HS-5 (cell line): ENCODE measurements at regions not wholly inside any gene's neighbourhood (a gene's known extent, or its start where the extent isn't known, plus 50 kb on each side); places are given as distances from the start of the nearest gene placed in this dataset.
A peak's percentile ranks its signal among the peaks of the same experiment; 100 is the strongest.
"Not testable (repeated sequence)": the region's sequence is repeated elsewhere in the genome, so short reads cannot be mapped to it uniquely, and the experiment has no call there.

Experiments used
- DNase-seq: peaks from one replicate; pipeline ENCODE4 v3.0.0-alpha.2; 2012; ENCODE audit warnings: low read depth

DNA sequence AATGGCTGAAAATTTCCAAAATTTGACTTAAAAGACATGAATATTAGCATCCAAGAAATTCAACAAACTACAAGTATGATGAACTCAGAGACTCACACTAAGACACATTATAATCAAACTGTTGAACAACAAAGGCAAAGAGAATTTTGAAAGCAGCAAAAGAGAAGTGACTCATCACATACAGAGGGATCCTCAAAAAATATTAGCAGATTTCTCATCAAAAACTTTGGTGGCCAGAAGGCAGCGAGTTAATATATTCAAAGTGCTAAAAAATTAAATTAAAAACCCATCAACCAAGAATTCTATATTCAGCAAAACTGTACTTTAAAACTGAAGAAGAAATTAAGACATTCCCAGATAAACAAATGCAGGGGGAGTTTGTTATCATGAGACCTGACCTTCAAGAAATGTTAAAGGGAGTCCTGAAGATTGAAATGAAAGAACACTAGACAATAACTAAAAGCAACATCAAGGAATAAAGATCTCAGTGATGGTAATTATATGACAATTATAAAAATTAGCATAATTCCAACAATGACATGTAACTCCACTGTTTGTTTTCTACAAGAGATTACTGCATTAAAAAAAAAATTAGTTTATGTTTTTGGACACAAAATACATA lies 150.0 kb downstream of the RNASET2 start:
- DNase-seq: no peak

DNA sequence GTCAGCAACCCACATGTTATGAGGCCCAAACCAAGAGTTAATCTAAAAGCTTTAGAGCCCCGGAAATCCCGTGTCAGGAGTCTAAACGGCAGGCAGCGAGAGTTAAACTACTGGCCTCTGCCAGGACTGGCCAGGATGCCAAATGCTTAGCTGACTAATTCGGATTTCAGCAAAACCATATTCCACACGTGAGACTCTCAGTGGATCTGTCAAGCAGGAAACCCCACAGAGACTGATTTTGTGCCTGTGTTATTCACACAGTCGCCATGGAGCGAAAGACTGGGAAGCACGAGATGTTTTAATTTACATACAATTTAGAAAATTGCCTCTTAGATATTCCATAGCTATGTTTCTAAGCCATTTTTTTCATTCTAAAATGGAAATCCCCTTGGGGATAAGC lies 152.9 kb downstream of the RNASET2 start:
- DNase-seq: no peak

DNA sequence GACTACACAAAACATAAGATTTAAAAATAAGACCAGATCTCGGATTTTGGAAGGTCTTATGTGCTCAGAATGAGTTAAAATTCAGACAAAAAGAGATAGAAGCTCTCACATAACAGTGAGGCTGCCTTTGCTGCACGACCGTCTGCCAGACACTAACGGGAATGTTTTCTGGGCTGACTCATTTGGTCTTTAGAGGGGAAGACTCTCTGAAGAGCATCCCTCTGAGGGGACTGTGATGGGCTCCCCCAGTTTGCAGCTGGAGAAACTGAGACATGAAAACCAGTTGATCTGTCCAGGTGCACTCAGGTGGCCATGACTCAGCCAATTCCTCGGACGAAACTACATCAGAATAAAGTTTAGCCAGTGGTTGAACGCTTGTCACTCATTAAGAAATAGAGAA lies 153.9 kb downstream of the RNASET2 start:
- no peak for DNase-seq

DNA sequence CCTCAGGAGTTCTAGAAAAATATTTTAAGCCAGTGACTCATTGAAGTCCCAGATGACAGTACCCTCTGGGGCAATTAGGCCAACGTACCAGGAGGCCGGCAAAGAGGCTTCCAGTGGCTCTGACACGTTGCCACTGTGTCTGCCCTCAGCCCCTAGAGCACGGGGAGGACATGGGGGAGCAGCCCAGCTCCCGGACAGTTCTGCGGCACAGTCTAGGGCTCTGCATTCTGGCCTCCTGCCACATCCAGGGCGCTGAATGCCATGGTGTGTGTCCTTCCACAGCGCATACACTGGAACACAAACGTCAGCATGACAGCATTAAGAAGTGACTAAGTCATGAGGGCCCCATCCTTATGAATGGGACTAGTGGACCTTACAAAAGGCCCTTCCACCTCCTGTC lies 156.2 kb downstream of the RNASET2 start:
- no peak for DNase-seq

DNA sequence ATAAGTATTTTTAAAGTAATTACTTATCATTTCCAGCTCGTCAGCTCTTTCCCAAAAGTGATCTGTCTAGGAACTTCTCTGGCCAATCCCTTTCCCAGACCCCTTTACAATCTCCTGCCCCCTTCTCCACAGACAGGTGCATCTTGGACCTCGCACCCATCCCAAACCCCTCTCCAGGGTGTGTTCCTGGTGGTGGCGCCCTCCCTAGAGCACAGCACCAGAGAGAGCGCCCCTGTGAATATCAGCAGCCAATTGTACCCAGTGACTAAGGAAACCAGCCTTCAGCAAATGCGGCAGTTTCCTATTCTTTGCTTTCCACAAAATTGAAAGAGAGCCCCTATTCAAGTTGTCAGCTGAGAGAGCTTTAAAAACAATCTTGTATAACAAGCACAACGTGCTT lies 157.7 kb downstream of the RNASET2 start:
- DNase-seq: no peak

DNA sequence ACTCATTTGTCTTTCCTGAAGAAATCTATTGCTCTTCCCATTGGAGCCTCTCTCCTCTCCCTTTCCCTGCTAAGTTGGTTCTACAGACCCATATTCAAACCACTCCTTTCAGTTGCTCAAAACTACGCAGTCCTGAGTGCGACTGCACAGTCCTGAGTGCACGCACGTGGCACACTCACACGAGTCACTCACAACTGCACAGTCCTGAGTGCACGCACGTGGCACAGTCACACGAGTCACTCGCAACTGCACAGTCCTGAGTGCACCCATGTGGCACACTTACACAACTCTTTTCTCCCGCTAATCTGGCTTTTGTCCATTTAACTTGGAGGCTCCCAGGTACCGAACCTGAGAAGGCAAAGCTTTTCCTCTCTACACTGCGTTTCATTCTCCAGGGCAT lies 159.7 kb downstream of the RNASET2 start:
- DNase-seq: no peak

DNA sequence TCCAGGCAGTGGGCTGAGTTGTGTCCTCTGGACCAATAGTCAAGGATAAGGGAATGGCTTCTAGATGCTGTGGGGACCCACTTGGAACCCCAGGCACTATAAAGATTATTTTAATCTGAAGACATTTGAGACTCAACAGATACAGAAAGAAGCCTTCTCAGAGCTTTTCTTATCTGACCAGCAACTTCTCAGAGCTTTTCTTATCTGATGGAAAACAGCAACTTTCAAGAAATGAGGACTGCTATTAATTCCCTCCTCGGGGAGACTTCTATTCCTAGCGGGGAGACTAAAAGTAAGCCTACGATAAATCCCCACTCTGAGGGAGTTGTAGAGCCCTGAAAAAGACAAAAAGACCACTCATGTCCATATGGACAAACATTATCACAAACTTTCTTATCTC lies 160.5 kb downstream of the RNASET2 start:
- no peak for DNase-seq

DNA sequence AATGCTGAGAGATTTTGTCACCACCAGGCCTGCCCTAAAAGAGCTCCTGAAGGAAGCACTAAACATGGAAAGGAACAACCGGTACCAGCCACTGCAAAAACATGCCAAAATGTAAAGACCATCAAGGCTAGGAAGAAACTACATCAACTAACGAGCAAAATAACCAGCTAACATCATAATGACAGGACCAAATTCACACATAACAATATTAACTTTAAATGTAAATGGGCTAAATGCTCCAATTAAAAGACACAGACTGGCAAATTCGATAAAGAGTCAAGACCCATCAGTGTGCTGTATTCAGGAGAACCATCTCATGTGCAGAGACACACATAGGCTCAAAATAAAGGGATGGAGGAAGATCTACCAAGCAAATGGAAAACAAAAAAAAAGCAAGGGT lies 163.8 kb upstream of the RPS6KA2 start:
- not testable (repeated sequence) for DNase-seq

DNA sequence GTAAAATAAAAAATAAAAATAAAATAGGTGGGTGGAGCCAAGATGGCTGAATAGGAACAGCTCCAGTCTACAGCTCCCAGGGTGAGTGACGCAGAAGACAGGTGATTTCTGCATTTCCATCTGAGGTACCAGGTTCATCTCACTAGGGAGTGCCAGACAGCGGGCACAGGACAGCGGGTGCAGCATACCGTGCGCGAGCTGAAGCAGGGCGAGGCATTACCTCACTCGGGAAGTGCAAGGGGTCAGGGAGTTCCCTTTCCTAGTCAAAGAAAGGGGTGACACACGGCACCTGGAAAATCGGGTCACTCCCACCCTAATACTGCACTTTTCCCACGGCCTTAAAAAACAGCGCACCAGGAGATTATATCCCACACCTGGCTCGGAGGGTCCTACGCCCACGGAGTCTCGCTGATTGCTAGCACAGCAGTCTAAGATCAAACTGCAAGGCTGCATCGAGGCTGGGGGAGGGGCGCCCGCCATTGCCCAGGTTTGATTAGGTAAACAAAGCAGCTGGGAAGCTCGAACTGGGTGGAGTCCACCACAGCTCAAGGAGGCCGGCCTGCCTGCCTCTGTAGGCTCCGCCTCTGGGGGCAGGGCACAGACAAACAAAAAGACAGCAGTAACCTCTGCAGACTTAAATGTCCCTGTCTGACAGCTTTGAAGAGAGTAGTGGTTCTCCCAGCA lies 161.9 kb upstream of the RPS6KA2 start:
- not testable (repeated sequence) for DNase-seq

DNA sequence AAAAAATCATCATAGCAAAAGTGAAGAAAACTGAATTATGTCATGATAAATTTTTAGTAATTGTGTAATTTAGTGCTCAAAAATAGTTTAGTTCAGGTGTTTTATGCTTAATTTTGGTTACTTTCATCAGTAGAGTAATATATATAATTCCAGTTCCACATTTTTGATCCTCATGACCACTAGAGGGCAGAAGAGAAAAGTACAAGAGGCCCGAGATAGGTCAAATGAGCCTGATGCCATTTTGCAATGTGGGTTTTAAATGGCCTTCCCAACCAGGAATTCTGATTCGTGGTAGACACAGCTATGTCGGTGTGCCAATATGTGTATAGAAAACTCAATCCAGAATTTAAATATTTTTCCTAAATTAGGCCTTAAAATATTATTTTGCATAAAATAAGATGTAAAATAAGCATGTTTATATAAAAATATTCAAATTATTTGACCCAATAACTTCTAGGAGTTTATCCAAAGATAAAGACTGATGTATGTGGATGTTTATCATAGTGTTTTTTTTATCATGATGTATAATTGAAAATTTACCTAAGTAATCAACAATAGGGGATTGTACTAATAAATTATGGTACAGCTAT lies 159.7 kb upstream of the RPS6KA2 start:
- peak; percentile 28 for DNase-seq

DNA sequence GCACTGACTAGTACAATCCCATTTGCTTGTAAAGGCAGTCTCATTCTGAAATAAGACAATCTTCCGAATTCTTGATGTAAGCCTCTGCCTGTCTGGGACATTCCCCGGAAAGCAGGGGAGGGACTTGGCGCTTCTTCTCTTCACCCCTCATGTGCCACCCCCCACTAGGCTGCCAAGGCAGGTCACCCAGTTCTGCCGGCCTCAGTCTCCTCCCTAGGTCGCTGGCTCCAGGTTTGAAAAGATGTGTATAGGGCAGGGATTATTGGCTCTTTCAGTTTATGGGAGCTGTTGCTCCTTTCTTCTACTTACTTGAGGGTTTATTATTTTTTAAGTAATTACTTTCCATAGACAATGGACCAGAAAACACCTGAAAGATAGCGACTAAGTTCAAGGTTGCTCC lies 158.1 kb upstream of the RPS6KA2 start:
- no peak for DNase-seq

DNA sequence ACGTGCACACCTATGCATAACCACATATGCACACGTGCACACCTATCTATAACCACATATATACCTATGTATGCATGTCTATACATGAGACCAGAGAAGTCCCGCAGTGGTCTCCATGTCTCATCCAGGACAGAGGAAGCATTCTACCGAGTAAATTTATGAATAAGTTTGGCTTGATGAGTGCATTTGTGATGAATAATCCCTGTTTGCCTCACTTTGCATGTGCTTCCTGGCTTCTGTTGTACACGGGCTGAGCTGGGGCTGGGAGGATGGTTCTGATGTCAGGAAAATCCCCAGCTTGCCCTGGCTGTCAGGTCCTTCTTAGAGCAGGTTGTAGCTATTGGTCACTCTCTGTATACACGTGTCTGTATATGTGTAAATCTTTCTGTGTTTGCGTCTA lies 157.6 kb upstream of the RPS6KA2 start:
- DNase-seq: no peak

DNA sequence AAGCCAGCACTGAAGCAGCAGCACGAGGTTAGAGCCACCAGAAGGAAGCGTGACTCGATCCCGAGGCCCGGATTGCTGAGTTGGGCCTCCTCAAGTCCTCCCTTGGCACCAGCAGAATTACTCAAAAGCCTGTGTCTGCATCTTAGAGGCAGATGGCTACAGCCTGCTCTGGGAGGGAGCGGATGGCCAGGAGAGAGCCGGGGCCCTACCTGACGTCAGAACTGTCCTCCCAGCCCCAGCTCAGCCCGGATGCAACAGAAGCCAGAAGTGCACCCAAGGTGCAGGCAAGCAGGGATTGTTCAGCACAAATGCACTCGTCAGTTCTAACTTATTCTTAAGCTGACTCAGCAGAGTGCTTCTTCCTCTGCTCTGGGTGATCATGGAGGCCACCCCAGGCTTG lies 155.5 kb upstream of the RPS6KA2 start:
- no peak for DNase-seq

DNA sequence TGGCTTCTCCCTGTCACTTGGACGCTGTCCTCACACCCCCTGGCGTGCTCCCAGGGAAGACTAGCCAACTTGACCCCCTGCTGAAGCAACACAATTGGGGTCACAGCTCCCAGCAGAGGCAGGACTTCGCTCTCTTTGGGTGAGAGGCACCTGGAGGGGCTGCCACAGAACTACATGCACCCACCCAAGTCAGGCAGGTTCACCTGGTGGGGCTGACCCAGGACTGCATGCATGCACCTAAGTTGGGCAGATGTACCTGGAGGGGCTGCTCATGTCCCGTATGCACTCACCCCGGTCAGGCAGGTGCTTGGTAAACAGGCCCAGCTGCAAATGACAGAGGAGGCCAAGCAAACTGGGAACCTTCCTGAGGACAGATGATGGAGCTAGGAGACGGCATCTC lies 154.3 kb upstream of the RPS6KA2 start:
- no peak for DNase-seq

DNA sequence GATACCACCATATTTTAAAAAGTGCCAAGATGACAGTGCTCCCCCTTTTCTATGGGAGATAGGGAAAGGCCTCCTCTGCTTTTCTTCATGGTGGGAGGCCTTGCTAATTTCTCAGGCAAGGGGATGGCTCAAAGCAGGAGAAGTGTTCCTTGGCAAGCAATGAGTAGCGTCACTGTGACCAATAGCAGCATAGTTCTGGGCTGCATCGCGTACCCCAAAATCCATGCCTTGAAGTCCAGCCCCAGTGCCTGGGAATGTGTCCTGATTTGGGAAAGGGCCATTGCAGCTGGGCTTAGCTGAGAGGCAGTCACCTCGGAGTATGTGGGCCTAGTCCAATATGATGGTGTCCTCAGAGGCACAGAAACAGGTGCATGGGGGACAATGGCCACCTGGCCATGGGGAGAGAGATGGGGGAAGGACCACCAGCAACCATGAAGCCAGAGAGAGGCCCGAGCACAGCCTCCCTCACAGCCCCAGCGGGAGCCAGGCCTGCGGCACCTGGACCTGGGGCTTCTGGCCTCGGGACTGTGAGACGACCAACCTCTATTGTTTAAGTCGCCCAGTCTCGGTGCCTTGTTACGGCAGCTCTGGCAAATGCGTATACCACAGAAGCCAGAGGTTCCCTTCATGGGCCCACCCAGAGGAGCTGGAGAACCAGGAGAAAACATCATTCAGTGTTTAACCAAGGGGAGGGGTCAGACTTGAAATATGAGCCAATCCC lies 153.1 kb upstream of the RPS6KA2 start:
- DNase-seq: no peak

DNA sequence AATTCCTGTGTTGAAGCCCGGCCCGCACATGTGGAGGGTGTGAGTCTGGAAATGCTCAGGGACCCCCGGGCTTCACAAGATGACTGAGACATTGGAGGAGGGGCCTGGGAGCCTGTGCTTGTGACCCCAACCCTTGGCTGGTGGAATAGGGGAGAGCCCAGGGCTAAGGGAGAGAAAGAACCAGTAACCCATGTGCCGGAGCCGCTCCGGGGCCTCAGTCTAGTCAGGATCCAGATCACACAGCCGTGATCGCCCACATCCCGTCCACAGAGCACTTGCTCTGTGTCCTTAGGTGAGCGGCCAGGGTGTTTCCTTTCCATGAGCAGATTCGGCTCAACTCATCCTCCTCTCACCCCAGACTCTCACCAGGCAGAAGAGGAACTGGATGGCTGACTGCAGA lies 152.3 kb upstream of the RPS6KA2 start:
- no peak for DNase-seq

DNA sequence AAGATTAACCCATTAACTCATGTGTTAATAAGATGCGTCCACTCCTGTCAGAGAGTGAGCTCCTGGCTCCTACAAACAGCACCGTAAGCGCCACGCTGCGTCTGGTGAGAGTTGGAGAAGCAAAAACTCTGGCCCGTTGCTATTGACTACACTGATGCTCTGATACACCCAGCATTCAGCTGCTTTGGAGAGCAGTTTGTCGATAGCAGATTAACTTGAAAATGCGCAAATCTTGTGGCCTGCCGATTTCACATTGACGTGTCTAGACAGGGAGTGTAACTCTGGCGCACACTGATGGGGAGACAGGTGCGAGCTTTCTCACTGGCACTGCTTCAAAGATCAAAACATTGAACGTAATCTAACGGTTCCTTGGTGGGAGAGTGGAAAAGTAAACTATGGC lies 151.7 kb upstream of the RPS6KA2 start:
- DNase-seq: no peak

DNA sequence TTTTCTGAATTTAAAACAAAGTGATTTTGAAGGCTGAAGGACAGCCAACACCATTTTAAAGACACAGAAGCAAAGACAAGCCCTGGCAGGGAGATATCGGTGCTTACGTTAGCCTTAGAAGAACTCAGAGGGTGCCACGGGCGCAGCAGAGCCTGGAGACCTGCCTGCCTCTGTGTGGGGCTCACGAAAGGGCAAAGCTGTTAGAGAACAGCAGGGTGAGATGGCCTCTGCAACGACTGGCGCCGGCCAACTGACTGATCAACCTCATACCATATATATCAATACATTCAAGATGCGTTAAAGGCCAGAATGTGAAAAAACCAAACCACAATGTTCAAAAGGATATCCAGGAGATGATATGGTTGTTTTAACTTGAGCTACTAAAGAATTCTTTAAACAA lies 151.0 kb upstream of the RPS6KA2 start:
- no peak for DNase-seq

DNA sequence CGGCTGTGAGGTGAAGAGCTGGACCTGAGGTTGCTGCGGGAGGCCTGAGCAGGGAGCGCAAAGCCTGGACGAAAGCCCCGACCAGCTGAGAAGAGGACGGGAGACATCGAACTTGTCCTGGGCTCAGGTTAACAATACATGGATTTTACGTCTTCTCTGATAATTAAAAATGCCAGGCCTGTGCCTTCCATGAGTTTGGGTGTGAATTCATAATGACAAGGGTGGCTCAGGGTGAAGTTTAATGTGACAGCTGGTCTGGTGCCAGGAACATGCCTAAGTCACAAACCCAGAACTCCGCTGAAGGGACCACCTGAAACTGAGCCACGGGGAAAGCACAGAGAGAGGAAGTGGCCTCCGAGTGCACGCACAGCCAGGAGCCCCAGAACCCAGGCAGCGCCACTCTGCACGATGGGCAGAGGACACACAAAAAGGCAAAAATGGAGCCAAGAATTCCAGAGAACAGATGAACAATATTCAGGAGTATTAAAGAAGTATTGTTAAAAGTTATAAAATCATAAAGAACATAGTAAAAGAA lies 150.1 kb upstream of the RPS6KA2 start:
- DNase-seq: no peak

DNA sequence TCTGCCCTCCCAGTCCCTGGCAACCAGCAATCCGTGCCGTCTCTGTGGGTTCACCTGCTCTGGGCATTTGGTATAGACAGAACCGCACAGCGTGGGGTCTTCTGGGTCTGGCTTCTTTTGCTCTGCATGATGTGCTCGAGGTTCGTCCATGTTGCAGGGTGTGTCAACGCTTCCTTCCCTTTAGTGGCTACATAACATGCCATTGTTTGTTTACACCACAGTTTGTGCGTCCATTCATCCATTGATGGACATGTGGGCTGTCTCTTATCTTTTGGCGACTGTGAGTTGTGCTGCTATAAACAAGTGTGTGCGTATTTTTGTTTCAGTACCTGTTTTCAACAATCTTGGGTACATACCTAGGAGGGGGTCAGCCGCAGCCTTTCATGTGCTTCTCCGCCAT lies 149.5 kb upstream of the RPS6KA2 start:
- no peak for DNase-seq

DNA sequence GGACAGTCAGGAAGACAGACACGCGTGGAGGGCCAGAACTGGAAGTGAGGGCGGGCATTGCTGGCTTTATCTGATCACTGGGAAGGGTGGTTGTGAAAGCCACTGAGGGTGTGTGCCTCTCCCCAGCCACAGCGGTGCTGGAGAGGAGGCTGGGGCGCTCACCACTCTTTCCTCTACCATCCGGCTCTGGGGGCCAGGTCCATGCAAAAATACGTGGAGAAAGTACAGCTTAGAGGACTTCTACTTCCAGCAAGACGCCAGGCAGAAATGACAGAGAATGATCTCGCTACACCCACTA lies 148.8 kb upstream of the RPS6KA2 start:
- DNase-seq: no peak

DNA sequence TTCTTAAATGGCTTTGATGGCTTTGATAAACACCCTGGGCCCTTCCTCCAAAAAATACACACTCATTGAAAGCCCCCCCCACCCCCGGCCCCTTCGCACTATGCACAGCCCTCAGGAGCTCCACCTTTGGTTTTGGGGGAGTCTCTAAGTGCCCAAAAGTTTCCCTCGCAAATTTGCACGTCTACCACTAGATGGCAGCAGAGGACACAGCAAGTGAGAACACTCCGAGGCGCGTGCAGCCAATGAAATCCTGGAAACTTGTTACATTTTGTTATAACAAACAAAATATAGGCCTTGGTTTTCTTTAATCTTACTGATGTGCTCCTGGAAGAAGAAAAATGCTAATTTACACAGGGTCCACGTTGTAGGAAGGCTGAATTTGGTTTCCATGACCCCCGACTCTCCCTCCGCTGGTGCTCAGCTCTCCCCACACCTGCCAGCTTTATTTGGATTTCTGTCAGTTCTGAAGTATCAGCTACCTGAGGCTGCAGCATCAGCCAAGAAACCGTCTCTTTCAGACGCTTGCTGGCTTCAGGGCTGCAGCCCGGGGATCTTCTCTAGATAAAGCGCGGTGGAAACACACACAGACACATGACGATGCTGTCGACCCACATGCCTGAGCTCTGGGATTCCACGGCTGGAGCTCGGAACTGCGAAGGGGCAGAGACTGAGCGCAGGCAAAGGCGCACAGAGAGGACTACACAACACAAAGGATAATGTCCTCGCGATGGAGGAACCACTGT lies 148.3 kb upstream of the RPS6KA2 start:
- peak; percentile 26 for DNase-seq
